WI38 (cell line): ENCODE measurements at regions not wholly inside any gene's neighbourhood (a gene's known extent, or its start where the extent isn't known, plus 50 kb on each side); places are given as distances from the start of the nearest gene placed in this dataset.

Experiments used
- H3K4me3 ChIP-seq: 2 replicates; pipeline ENCODE4 v1.5.1; 2011; ENCODE audit warnings: low read depth, mild to moderate bottlenecking, control low read depth, low read length
- TF ChIP-seq, protein P1 (sequence below): IDR thresholded peaks from 2 replicates; pipeline ENCODE4 v1.5.1; 2012; ENCODE audit warnings: low read depth, mild to moderate bottlenecking, control low read depth, low read length

DNA sequence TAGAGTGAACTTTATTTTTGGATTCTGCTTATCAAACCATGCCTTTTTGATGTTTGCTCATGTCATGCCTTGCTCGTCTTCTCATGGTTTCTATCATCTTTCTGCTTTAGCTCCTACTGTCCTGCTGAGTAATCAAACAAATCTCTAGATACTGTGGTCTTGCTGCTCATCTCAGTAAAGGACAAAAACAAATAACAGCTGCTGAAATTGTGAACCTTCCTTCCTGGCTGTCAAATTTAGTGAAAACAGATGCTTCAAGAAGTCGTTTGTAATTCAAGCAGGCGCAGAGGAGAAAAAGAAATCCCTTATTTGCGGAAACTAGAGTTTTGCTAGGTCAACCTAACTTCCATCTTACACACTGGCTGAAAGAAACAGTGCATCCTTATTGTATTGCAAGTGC, 616.1 kb upstream of the ALCAM start:
- TF ChIP-seq, protein P1, sequence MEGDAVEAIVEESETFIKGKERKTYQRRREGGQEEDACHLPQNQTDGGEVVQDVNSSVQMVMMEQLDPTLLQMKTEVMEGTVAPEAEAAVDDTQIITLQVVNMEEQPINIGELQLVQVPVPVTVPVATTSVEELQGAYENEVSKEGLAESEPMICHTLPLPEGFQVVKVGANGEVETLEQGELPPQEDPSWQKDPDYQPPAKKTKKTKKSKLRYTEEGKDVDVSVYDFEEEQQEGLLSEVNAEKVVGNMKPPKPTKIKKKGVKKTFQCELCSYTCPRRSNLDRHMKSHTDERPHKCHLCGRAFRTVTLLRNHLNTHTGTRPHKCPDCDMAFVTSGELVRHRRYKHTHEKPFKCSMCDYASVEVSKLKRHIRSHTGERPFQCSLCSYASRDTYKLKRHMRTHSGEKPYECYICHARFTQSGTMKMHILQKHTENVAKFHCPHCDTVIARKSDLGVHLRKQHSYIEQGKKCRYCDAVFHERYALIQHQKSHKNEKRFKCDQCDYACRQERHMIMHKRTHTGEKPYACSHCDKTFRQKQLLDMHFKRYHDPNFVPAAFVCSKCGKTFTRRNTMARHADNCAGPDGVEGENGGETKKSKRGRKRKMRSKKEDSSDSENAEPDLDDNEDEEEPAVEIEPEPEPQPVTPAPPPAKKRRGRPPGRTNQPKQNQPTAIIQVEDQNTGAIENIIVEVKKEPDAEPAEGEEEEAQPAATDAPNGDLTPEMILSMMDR, result no peak
- no peak overlapping the region for H3K4me3 ChIP-seq

DNA sequence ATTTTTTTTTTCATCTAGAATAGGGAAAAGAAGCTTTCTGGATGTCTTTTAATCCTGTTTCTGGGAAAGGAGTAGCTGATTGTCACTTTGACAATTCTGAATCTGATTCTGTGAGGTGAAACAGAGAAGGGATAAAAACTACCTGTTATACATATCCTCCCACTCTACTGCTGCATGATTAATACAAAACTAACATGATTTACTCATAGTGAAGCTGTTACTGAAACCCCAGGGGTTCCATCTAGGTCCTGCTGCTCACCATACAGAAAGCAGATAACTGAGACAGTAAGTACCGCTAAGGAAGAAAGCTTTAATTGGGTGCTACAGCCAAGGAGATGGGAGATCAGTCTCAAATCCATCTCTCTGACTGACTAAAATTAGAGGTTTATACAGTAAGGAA, 610.9 kb upstream of the ALCAM start:
- TF ChIP-seq, protein P1, result no peak
- no peak overlapping the region for H3K4me3 ChIP-seq

DNA sequence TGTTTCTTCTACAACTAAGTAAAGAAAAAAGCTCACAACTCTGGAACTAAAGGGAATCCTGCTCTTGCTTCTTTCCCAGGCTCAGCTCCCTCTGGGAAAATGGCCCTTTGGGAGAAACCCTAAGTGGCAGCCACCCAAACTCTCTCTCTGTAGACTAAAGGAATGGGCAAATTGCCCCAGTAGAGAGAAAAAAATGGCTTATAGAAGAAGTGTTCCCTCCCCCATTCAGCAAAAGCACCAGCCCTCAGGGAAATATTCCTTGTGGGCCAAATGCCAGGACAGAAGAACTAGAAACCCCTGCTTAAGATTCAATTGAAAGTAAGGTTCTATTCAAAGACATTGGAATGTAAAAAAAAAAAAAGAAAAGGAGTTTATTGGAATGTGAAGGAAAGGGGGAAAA, 603.7 kb upstream of the ALCAM start:
- TF ChIP-seq, protein P1, result no peak
- no peak overlapping the region for H3K4me3 ChIP-seq

DNA sequence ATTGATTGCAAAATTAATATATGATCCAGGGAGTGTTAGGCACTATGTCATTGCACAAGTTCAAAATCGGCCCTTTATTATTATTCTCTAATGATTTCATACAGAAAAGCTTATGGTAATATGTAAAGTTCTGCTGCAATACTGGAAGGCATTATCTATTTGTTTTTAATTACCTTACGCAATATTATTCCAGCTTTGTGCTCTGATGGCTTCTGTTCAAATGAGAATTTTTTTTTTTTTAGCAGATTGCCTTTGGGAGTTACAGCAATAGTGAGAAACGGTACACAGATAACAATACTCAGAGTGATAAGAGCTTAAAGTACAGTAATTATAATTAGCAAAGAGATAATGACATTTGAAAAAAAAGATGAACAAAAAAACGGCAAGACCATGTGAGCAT, 602.2 kb upstream of the ALCAM start:
- TF ChIP-seq, protein P1, result no peak
- no peak overlapping the region for H3K4me3 ChIP-seq

DNA sequence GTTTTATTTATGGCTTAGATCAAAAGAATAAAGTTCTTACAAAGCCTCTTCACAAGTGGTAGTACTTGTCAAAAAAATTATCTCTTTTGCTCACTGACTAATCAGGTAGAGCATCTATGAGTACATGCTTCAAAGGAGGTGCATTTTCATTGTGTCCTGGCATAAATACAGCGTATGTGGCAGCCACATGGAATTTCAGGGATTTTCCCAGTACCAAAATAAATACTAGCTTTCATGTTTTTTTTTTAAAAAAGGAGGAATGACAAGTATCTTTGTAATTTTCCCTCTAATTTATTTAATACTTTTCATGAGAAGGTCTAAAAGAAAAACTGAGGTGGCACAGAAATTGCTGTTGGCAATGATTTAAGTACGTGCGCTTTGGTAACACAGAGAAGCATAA, 597.8 kb upstream of the ALCAM start:
- TF ChIP-seq, protein P1, result no peak
- H3K4me3 ChIP-seq, result no peak overlapping the region

DNA sequence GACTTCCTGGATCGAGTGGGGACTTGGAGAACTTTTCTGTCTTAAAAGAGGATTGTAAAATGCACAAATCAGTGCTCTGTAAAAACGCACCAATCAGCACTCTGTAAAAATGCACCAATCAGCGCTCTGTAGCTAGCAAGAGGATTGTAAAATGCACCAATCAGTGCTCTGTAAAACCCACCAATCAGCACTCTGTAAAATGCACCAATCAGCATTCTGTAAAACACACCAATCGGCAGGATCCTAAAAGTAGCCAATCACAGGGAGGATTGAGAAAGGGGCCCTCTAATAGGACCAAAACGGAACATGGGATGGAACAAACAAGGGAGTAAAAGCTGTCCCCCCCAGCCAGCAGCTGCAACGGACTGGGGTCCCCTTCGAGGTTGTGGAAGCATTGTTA, 587.4 kb upstream of the ALCAM start:
- no peak overlapping the region for H3K4me3 ChIP-seq
- TF ChIP-seq, protein P1, result no peak

DNA sequence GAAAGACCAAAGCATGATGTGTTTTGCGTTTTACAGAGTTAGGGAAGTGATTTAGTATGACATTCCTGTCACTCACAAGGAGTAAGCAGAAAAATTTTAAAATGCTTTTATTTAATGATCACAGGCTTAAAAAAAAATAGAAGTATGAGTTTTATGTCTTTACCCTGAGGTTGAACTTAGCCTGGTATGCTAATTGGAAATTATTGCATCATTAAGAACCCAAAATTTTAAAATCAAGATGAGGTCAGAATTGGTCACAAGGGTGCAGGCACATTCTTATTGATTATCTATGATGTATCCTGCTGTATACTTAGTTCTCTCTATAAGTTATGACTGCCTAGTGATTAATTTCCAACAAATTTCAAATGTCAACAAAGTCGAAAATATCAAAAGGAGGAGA, 585.6 kb upstream of the ALCAM start:
- TF ChIP-seq, protein P1, result no peak
- H3K4me3 ChIP-seq, result no peak overlapping the region
